Epithelial cell of esophagus (primary cell): ENCODE measurements at regions not wholly inside any gene's neighbourhood (a gene's known extent, or its start where the extent isn't known, plus 50 kb on each side); places are given as distances from the start of the nearest gene placed in this dataset.
"Not testable (repeated sequence)": the region's sequence is repeated elsewhere in the genome, so short reads cannot be mapped to it uniquely, and the experiment has no call there.

ENCODE experiments used
- DNase-seq: peaks from one replicate; pipeline ENCODE4 v3.0.0; 2010; ENCODE audit warnings: low read depth
- H3K4me3 ChIP-seq: 2 replicates; pipeline ENCODE4 v1.5.1; 2011; ENCODE audit warnings: mild to moderate bottlenecking, low read length, control low read depth
- CTCF ChIP-seq: IDR thresholded peaks from 2 replicates; pipeline ENCODE4 v1.5.1; 2011; ENCODE audit warnings: low read depth, mild to moderate bottlenecking, low read length, control low read depth, inconsistent platforms; ENCODE audit not compliant: insufficient read depth; ENCODE audit errors: missing control alignments

GRCh38 chr3:164832216-164832615, 246.1 kb downstream of the SI start:
- no peak overlapping the region for H3K4me3 ChIP-seq
- TF ChIP-seq CTCF = no peak
- DNase-seq = no peak

- H3K4me3 ChIP-seq = no peak overlapping the region
- TF ChIP-seq CTCF = no peak
- DNase-seq = no peak
These were observed 260.0 kb downstream of the SI start for GRCh38 chr3:164818318-164818717.

GRCh38 chr3:164814106-164814505, 264.2 kb downstream of the SI start:
- DNase-seq = no peak
- TF ChIP-seq CTCF = no peak

GRCh38 chr3:164812042-164812441, 266.3 kb downstream of the SI start:
- TF ChIP-seq CTCF = no peak
- no peak for DNase-seq
- no peak overlapping the region for H3K4me3 ChIP-seq

More at GRCh38 chr3:164814106-164814505, 264.2 kb downstream of the SI start:
- H3K4me3 ChIP-seq = no peak overlapping the region

GRCh38 chr3:164806188-164806587, 272.1 kb downstream of the SI start:
- no peak for TF ChIP-seq CTCF
- H3K4me3 ChIP-seq = no peak overlapping the region
- peak; percentile 0 for DNase-seq

- TF ChIP-seq CTCF = no peak
- H3K4me3 ChIP-seq = no peak overlapping the region
- no peak for DNase-seq
These were observed 284.2 kb downstream of the SI start for GRCh38 chr3:164794099-164794498.

- no peak for TF ChIP-seq CTCF
These were observed 287.0 kb downstream of the SI start for GRCh38 chr3:164791263-164791662.

GRCh38 chr3:164784407-164784806, 293.9 kb downstream of the SI start:
- H3K4me3 ChIP-seq, DNase-seq: not testable (repeated sequence)

More at GRCh38 chr3:164791263-164791662, 287.0 kb downstream of the SI start:
- no peak overlapping the region for H3K4me3 ChIP-seq
- DNase-seq = no peak
